Hepatocyte (in vitro differentiated cells): ENCODE measurements at regions not wholly inside any gene's neighbourhood (a gene's known extent, or its start where the extent isn't known, plus 50 kb on each side); places are given as distances from the start of the nearest gene placed in this dataset.
"Not testable (repeated sequence)": the region's sequence is repeated elsewhere in the genome, so short reads cannot be mapped to it uniquely, and the experiment has no call there.

ENCODE experiments used
- DNase-seq: peaks from one replicate; pipeline ENCODE4 v3.0.0-alpha.2; 2016; ENCODE audit warnings: low spot score
- H2AFZ ChIP-seq: fragments of 200-600 bp; sonication (generic); 2 replicates; pipeline ENCODE4 v1.6.0; 2016; ENCODE audit warnings: antibody characterized with exemption, mild to moderate bottlenecking
- H3K27ac ChIP-seq: fragments of 200-600 bp; sonication (generic); 2 replicates; pipeline ENCODE4 v1.5.1; 2016; ENCODE audit warnings: mild to moderate bottlenecking
- H3K27me3 ChIP-seq: fragments of 200-600 bp; sonication (generic); 2 replicates; pipeline ENCODE4 v1.6.1; 2016
- H3K36me3 ChIP-seq: fragments of 200-600 bp; sonication (generic); replicated peaks from 2 replicates; pipeline ENCODE4 v1.5.1; 2016; ENCODE audit warnings: low read depth; ENCODE audit not compliant: insufficient read depth
- H3K4me1 ChIP-seq: fragments of 200-600 bp; sonication (generic); 2 replicates; pipeline ENCODE4 v1.5.1; 2016; ENCODE audit warnings: mild to moderate bottlenecking, moderate library complexity; ENCODE audit not compliant: insufficient read depth
- H3K4me2 ChIP-seq: fragments of 200-600 bp; sonication (generic); 2 replicates; pipeline ENCODE4 v1.6.0; 2016
- H3K4me3 ChIP-seq: fragments of 200-600 bp; sonication (generic); 2 replicates; pipeline ENCODE4 v1.5.1; 2016; ENCODE audit warnings: mild to moderate bottlenecking
- H3K79me2 ChIP-seq: fragments of 200-600 bp; sonication (generic); 2 replicates; pipeline ENCODE4 v1.6.0; 2017; ENCODE audit warnings: mild to moderate bottlenecking
- H3K9me2 ChIP-seq: fragments of 200-600 bp; sonication (generic); replicated peaks from 2 replicates; pipeline ENCODE4 v1.6.0; 2017; ENCODE audit warnings: mild to moderate bottlenecking; ENCODE audit not compliant: insufficient read depth
- H3K9me3 ChIP-seq: fragments of 200-600 bp; sonication (generic); 2 replicates; pipeline ENCODE4 v1.5.1; 2016; ENCODE audit warnings: low read depth, mild to moderate bottlenecking
- H4K20me1 ChIP-seq: fragments of 200-600 bp; sonication (generic); 2 replicates; pipeline ENCODE4 v1.6.0; 2016; ENCODE audit warnings: mild to moderate bottlenecking; ENCODE audit not compliant: insufficient read depth, poor library complexity, severe bottlenecking
- EZH2 ChIP-seq: fragments of 200-600 bp; sonication (generic); IDR thresholded peaks from 2 replicates; pipeline ENCODE4 v1.6.1; 2016; ENCODE audit warnings: antibody characterized with exemption, mild to moderate bottlenecking, borderline replicate concordance
- EZH2phosphoT487 ChIP-seq: fragments of 200-600 bp; sonication (generic); IDR thresholded peaks from one replicate; pipeline ENCODE4 v1.6.1; 2018; ENCODE audit warnings: antibody characterized with exemption, mild to moderate bottlenecking, low read depth, moderate library complexity; ENCODE audit not compliant: unreplicated experiment, severe bottlenecking
- WGBS: methylation state at CpG from one replicate; pipeline ENCODE4 v1.1.6; 2016; ENCODE audit warnings: low lambda C conversion rate; ENCODE audit errors: missing lambda C conversion rate; 5-methylcytosine and 5-hydroxymethylcytosine counted together
- TF ChIP-seq, protein P1 (sequence below): fragments of 200-600 bp; sonication (generic); IDR thresholded peaks from 2 replicates; pipeline ENCODE4 v1.5.1; 2016; ENCODE audit warnings: antibody characterized with exemption, mild to moderate bottlenecking; ENCODE audit not compliant: poor library complexity

GRCh38 chrX:22859642-22860041 lies 140.1 kb upstream of the DDX53 start:
- Histone ChIP-seq H3K4me2 (no peak overlapping the region), H3K79me2 (no peaks in the 10 kb centered on the region), H3K27ac (no peak overlapping the region), H4K20me1 (no peaks in the 10 kb centered on the region), H3K9me3 (no peaks in the 10 kb centered on the region), H3K36me3 (no peaks in the 10 kb centered on the region), H3K9me2 (no peaks in the 10 kb centered on the region), H2AFZ (no peak overlapping the region), H3K27me3 (no peaks in the 10 kb centered on the region), H3K4me3 (no peak overlapping the region), H3K4me1 (no peaks in the 10 kb centered on the region)
- TF ChIP-seq EZH2 (no peak), EZH2phosphoT487 (no peak)
- TF ChIP-seq, protein P1, sequence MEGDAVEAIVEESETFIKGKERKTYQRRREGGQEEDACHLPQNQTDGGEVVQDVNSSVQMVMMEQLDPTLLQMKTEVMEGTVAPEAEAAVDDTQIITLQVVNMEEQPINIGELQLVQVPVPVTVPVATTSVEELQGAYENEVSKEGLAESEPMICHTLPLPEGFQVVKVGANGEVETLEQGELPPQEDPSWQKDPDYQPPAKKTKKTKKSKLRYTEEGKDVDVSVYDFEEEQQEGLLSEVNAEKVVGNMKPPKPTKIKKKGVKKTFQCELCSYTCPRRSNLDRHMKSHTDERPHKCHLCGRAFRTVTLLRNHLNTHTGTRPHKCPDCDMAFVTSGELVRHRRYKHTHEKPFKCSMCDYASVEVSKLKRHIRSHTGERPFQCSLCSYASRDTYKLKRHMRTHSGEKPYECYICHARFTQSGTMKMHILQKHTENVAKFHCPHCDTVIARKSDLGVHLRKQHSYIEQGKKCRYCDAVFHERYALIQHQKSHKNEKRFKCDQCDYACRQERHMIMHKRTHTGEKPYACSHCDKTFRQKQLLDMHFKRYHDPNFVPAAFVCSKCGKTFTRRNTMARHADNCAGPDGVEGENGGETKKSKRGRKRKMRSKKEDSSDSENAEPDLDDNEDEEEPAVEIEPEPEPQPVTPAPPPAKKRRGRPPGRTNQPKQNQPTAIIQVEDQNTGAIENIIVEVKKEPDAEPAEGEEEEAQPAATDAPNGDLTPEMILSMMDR: no peak
- DNase-seq: no peak

- H3K36me3 ChIP-seq, H3K4me1 ChIP-seq, H3K27me3 ChIP-seq, H2AFZ ChIP-seq, H3K4me2 ChIP-seq, H3K27ac ChIP-seq, DNase-seq, H3K9me2 ChIP-seq, H3K4me3 ChIP-seq, H3K9me3 ChIP-seq, H3K79me2 ChIP-seq, H4K20me1 ChIP-seq: not testable (repeated sequence)
- WGBS: 64% methylated on average over 5 of the region's 5 CpGs
These were observed 133.0 kb upstream of the DDX53 start for GRCh38 chrX:22866801-22867200.

DNA sequence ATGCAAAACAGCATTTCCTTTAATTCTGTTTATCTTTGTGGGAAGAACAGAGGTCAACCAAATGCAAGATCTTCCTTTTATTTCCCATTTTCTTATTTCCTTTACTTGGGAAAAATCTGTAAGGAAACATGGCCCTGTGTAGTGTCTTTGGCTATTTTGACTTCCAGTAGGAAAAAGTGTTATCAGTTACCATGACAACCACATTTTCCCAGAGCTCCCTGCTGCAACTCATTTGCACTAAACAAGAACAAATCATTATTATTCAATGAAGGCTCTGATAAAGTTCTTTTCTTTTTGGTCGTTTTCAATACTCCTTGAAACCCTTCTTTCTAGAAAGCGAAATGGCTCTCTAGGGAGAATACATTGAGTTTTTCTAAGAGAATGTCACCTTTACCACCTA lies 117.2 kb upstream of the DDX53 start:
- Histone ChIP-seq H2AFZ (no peak overlapping the region), H3K9me3 (no peaks in the 10 kb centered on the region), H3K36me3 (no peaks in the 10 kb centered on the region), H3K27ac (no peak overlapping the region), H3K4me1 (no peaks in the 10 kb centered on the region), H3K4me2 (no peak overlapping the region), H4K20me1 (no peaks in the 10 kb centered on the region), H3K79me2 (no peaks in the 10 kb centered on the region), H3K4me3 (no peak overlapping the region), H3K27me3 (no peaks in the 10 kb centered on the region), H3K9me2 (no peaks in the 10 kb centered on the region)
- 57% methylated on average over 2 of the region's 2 CpGs for WGBS
- DNase-seq: no peak
- no peak for TF ChIP-seq EZH2phosphoT487
- TF ChIP-seq, protein P1: no peak
- no peak for TF ChIP-seq EZH2

DNA sequence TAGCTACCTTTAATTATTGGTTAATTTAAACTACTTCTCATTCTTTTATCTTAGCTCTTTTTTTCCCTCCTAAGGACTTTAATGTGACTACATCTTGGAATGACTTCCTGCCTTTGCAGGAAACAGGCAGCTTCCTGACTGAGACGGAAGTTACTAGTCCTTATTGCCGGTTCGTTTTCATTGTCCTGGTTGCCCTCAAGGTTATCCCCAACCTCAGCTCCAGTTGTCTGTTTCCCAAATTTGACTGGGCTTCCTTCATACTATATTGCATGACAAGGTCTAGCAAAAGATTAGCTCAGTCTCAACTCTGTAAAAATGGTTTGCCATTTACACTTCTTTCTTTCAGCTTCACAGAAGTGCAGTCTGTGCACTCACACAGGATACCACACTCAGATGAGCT lies 109.9 kb upstream of the DDX53 start:
- no peaks in the 10 kb centered on the region for H3K36me3 ChIP-seq
- no peaks in the 10 kb centered on the region for H3K27me3 ChIP-seq
- no peak overlapping the region for H2AFZ ChIP-seq
- H3K9me3 ChIP-seq: no peaks in the 10 kb centered on the region
- no peaks in the 10 kb centered on the region for H3K9me2 ChIP-seq
- H3K4me1 ChIP-seq: no peaks in the 10 kb centered on the region
- no peak for DNase-seq
- TF ChIP-seq, protein P1: no peak
- H3K79me2 ChIP-seq: no peaks in the 10 kb centered on the region
- H3K4me3 ChIP-seq: no peak overlapping the region
- no peak overlapping the region for H3K27ac ChIP-seq
- H4K20me1 ChIP-seq: no peaks in the 10 kb centered on the region
- 86% methylated on average over 3 of the region's 3 CpGs for WGBS
- no peak overlapping the region for H3K4me2 ChIP-seq
